ENCODE measurements at regions not wholly inside any gene's neighbourhood (a gene's known extent, or its start where the extent isn't known, plus 50 kb on each side); places are given as distances from the start of the nearest gene placed in this dataset.

GRCh38 chr16:73798471-73798870, 498.1 kb upstream of the PSMD7 start:
- DNase-seq = no peak

GRCh38 chr16:73797115-73797514, 499.5 kb upstream of the PSMD7 start:
- DNase-seq = no peak

DNA sequence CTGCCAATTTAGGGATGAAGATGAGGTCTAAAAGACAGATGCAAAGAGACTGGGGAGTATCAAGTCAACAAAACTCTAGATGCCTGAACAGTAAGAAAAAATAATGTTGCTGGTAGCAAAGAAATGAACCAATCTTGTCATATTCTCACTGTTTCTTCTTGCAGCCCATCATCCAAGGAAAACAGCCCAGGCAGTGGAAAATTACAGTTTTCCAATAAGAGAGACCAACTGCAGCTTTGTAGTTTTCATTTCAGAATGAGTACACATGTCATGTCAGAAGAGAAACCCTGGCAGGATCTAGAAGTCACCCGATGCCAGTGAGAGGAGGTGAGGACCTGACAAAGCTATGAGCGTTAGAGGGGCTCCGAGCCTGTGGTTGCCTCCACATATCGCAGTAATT, 500.4 kb upstream of the PSMD7 start:
- no peak for DNase-seq

- no peak for DNase-seq
Observed at GRCh38 chr16:73794994-73795393, 501.6 kb upstream of the PSMD7 start.

DNA sequence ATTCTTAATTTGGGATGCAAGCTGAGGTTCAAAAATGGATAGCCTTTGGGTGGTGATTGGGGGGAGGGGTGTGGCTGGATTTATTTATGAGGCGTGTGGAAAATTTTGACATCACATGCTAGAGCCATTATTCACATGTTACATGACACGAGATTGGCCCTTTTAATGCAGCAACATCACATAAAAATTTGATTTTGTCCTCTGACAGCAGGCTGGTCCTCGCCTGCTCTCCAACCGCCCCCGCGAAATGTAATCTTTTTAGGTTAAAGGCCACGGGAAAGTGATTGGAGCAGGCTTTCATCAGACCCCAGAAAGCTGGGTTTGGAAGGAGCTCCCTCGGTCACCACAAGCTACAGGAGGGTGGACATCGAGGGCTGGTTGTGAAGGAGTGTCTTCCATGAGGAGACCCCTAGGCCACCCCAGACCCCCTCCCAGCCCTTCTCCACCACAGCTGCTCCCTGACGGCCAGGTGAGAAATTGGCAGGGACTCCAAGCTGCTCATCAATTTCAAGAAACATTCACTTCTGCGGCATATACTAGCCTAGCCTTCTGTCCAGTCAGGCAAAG, 502.7 kb upstream of the PSMD7 start:
- no peak for DNase-seq

DNA sequence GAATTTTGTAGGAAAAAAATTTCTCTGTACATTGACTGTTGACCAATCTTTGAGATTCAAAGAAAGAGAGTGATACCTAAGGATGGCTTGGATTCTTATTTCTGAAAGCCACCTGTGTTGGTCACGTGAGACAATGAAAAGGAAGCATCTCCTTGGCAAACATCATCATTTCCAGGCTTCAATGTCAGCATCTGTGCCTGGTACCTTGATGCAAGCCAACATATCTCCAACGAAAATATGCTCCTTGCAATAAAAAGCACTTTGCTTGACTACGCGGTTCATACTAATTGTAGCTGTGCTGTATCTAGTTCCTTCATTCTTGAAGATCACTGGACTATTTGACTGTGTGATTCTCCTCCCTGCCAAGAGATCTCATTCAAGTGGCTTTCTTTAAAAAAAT, 503.4 kb upstream of the PSMD7 start:
- no peak for DNase-seq

GRCh38 chr16:73792199-73793020, 504.2 kb upstream of the PSMD7 start:
- no peak for DNase-seq

DNA sequence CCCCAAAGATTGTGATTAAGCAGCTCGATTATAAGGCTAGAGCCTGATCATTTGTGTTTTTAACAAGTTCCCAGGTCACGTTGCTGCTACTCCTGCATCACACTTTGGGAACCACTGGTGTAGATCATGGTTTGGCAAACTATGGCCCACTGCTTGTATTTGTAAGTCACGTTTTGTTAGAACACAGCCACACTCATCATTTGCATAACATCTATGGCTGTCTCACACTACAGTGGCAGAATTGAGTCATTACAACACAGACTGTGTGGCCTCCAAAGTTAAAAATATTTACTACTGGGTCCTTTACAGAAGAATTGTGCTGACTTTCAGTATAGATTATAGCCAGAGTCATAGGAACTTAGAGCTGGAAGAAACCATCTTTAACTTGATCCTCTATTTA, 515.3 kb upstream of the PSMD7 start:
- DNase-seq = no peak

DNA sequence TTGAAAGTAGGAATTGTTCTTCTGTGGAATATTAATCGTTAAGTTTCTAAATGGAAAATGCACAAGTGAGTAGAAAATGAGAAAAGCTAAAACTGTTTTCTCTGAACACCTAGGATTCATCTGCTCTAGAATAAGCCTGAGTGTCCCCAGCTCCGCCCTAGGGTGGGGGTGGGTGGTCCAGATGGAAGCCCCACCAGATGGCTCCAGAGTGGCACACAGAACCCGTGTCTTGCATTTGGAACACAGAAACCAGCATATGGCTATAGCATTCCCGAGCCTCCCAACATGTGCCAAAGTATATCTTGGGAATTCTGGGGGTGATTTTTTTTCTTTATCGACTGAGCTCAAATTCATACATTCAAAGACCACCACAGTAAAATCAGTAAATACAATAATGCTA, 517.7 kb upstream of the PSMD7 start:
- DNase-seq = no peak

GRCh38 chr16:73775841-73776388, 520.7 kb upstream of the PSMD7 start:
- DNase-seq = no peak

- no peak for DNase-seq
Observed at GRCh38 chr16:73771196-73772064, 525.2 kb upstream of the PSMD7 start.

- DNase-seq = no peak
Observed at GRCh38 chr16:73768786-73769203, 527.8 kb upstream of the PSMD7 start.

- no peak for DNase-seq
Observed at GRCh38 chr16:73764321-73764720, 532.3 kb upstream of the PSMD7 start.

GRCh38 chr16:73756289-73757178, 540.1 kb upstream of the PSMD7 start:
- DNase-seq = no peak

DNA sequence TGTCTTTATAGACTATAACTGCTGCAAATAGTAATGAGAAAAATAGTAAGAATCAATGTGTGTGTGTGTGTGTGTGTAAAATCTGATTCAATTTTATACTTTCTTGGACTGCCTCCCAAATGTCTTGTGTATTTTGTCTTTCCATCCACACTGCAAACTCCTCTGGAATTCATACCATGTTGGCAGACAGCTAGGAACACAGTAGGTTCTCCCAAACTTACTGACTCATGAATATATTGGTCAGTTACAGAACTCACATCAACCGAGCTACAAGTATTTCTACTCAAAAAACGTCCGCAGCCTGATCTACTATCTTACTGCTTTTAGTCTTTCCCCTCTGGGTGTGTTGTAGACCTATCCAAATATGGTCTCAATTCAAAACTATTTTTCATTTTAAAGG, 542.7 kb upstream of the PSMD7 start:
- DNase-seq = no peak

GRCh38 chr16:73750639-73751038, 546.0 kb upstream of the PSMD7 start:
- no peak for DNase-seq

DNA sequence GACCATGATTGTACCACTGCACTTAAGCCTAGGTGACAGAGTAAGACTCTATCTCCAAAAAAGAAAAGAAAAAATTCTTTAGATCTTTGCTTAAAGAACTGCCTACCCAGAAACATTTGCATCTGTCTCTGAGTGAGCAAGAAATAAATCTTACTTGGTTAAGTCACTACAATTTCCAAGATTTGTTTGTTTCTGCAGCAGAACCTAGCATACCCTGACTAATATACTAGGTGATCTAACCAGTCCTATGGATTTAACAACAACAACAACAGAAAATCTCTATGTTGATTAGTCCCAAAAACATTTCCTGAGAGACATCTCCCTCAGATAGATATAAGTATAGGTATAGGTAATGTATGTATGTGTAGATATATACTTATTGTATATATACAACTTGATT, 549.3 kb upstream of the PSMD7 start:
- no peak for DNase-seq

- no peak for DNase-seq
Observed at GRCh38 chr16:73746554-73746953, 550.1 kb upstream of the PSMD7 start.

DNA sequence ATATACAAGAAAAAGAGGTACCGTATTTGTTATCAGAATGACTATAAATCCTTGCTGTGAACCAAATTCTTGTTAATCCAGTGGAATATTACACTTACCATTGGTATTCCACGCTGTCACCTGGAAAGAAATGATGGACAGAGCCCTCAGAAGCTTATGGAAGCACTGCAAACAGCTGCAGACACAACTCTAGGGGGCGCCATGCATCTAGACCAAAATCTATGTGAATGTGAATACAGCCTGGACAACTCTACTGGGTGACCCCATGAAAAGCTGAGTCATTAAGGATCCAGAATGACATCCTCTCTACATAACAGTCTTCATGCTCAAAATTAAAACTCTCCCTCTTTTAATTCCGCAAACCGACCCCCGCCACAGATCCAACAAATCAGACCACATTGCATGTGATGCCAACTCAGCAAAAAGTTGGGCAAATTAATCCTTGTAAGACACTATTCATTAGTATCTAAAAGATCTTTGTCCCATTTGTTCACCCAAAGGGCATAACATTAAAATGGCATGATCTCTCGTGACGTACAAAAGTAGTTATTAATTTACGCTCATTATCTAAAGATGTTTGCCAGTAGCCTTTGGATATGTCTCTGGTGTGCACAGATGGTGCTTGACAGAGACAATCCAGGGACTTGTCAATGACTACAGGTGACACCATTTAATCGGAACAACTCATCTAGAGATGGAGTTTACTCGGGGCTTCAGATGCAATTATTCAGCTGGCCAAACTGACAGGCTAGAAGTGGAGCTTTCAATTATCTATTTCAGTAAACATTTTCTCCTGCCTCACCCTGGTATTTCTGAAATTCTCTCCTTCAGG, 552.7 kb upstream of the PSMD7 start:
- no peak for DNase-seq

DNA sequence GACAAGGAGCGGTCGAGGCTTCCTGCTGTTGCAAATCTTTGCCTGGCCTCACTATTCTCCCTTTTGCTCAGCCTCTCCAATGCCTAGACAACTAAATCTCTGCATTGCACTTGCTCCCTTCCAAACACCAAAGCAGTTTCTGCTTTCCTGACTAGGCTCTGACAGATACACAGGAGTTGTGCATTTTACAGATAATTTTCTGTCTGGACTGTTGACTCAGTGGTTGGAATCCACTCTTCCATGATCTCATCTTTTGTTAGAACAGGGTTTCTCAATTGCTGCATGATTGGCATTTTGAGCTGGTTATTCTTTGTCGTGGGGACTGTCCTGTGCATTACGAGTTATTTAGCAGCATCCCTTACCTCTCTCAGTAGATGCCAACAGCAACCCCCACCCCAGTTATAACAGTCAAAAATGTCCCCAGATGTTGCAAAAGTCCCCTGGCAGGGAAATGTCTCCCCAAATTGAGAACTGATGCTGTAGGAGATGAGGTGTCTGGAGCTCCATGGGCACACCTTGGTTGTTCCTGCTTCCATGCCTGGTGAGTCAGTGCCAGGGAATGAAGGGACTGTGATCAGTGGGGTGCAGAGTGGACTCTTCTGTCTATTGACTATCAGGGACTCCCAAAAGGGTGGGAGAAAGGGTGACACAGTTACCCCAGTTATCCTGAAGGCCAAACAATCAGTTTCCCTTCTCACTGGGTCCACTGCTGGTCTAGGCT, 557.4 kb upstream of the PSMD7 start:
- no peak for DNase-seq

DNA sequence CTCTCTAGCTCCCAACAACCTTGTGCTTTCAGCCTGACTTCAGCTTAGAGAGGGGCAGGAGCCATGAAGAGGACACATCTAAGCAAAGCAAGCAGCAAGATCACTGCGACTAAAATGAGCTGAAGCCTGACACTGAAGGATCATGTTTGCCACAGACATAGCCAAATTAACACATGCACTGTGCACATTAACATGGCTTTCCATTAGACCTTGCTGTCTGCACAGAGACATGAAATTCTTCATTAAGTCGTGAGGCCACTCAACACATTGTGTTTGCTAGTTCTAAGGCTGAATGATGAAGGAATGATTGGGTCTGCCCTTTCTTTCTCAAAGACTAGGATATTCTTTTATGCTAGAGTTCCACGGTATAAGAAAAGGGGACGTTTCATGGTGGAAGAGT, 558.3 kb upstream of the PSMD7 start:
- DNase-seq = no peak
